Esophagus (tissue), 2 donors: ENCODE measurements at regions not wholly inside any gene's neighbourhood (a gene's known extent, or its start where the extent isn't known, plus 50 kb on each side); places are given as distances from the start of the nearest gene placed in this dataset.

ENCODE experiments used
- H3K27ac ChIP-seq, 2 donors: one replicate each; pipeline ENCODE4 v1.5.1; 2013; ENCODE audit warnings: low read depth in 2 of 2, mild to moderate bottlenecking in 2 of 2, inconsistent platforms in 1 of 2, low read length in 1 of 2, moderate library complexity in 1 of 2
- H3K27me3 ChIP-seq, 2 donors: one replicate each; pipeline ENCODE4 v1.6.1; 2013; ENCODE audit warnings: low read length in 2 of 2, control low read depth in 1 of 2, mild to moderate bottlenecking in 1 of 2; ENCODE audit not compliant: insufficient read depth in 2 of 2, control insufficient read depth in 1 of 2
- H3K36me3 ChIP-seq, 2 donors: one replicate each; pipeline ENCODE4 v1.6.1; 2013; ENCODE audit warnings: low read length in 1 of 2; ENCODE audit not compliant: control insufficient read depth in 2 of 2, insufficient read depth in 2 of 2
- H3K4me1 ChIP-seq, 2 donors: one replicate each; pipeline ENCODE4 v1.6.1; 2013; ENCODE audit warnings: low read length in 1 of 2; ENCODE audit not compliant: control insufficient read depth in 2 of 2, insufficient read depth in 2 of 2
- H3K4me3 ChIP-seq, 2 donors: one replicate each; pipeline ENCODE4 v1.5.1; 2013; ENCODE audit warnings: low read length in 2 of 2, mild to moderate bottlenecking in 2 of 2, low read depth in 1 of 2, moderate library complexity in 1 of 2
- H3K9me3 ChIP-seq, 2 donors: one replicate each; pipeline ENCODE4 v1.6.1; 2013; ENCODE audit warnings: mild to moderate bottlenecking in 2 of 2, low read depth in 1 of 2, low read length in 1 of 2, moderate library complexity in 1 of 2; ENCODE audit not compliant: control insufficient read depth in 2 of 2, insufficient read depth in 1 of 2
- WGBS, 2 donors: extraction: QIAGEN DNeasy Blood & Tissue Kit; methylation state at CpG; one replicate each; pipeline ENCODE4 v1.1.7; 2013; 5-methylcytosine and 5-hydroxymethylcytosine counted together
- donor health status: healthy with polysubstance abuse.
- donor health status: Bipolar disorder and iron deficiency.

DNA sequence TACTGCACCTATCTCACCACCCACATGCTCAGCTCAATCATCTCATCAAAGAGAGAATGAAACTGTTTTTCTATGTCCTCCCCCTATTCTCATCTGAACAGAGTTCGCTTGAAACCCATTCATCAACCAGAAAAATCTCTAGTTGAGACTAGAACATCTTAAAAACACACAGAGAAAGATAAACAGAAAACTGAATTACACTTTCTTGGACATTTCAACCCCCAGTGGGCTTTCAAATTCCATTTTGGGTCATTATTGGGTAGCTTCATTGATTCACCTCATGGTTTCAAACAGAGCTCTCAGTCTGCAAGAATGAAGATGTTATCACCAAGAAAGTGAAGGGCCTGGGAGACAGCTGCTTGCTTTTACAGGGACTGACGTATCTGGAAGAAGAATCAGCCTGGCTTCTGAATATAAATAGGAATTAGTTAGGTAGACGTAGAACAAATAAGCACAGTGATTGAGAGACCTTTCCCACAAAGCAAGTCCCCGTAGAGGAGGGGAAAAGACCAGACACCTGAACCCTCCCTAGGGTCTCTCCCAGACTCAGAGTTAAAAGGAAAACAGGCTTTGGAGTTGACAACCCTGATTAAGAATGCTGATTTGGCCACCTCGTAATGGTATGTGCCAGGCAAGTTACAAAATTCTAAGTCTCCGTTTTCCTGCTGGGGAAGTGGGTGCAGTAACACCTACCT, 155.7 kb downstream of the BBOX1 start:
- no peaks in the 10 kb centered on the region for H3K36me3 ChIP-seq
- 70 to 72% methylated on average over 6 of the region's 6 CpGs for WGBS, 2 donors
- no peak overlapping the region for H3K27ac ChIP-seq
- no peak overlapping the region for H3K4me3 ChIP-seq
- peaks cover 0 to 3% of the 10 kb centered on the region in 2 donors for H3K4me1 ChIP-seq
- no peaks in the 10 kb centered on the region for H3K9me3 ChIP-seq
- no peaks in the 10 kb centered on the region for H3K27me3 ChIP-seq

GRCh38 chr11:27195837-27196202, 155.2 kb downstream of the BBOX1 start:
- Histone ChIP-seq H3K4me1 (peaks cover 0 to 2% of the 10 kb centered on the region in 2 donors), H3K9me3 (no peaks in the 10 kb centered on the region), H3K27ac (no peak overlapping the region), H3K36me3 (no peaks in the 10 kb centered on the region), H3K4me3 (no peak overlapping the region), H3K27me3 (no peaks in the 10 kb centered on the region)

- Histone ChIP-seq H3K36me3 (no peaks in the 10 kb centered on the region), H3K27ac (no peak overlapping the region), H3K27me3 (no peaks in the 10 kb centered on the region), H3K4me3 (no peak overlapping the region), H3K4me1 (peaks cover 0 to 2% of the 10 kb centered on the region in 2 donors), H3K9me3 (no peaks in the 10 kb centered on the region)
- whole genome bisulfite sequencing, 2 donors = 50 to 58% methylated on average over 1 of the region's 1 CpG
Measured at GRCh38 chr11:27194976-27195375, 154.4 kb downstream of the BBOX1 start.

- H3K27me3 ChIP-seq = no peaks in the 10 kb centered on the region
- no peak overlapping the region for H3K27ac ChIP-seq
- no peaks in the 10 kb centered on the region for H3K36me3 ChIP-seq
- 71 to 80% methylated on average over 7 of the region's 7 CpGs for WGBS, 2 donors
- no peak overlapping the region for H3K4me3 ChIP-seq
- H3K9me3 ChIP-seq = no peaks in the 10 kb centered on the region
- H3K4me1 ChIP-seq = peaks cover 0 to 2% of the 10 kb centered on the region in 2 donors
Measured at GRCh38 chr11:27193434-27194225, 153.0 kb downstream of the BBOX1 start.

DNA sequence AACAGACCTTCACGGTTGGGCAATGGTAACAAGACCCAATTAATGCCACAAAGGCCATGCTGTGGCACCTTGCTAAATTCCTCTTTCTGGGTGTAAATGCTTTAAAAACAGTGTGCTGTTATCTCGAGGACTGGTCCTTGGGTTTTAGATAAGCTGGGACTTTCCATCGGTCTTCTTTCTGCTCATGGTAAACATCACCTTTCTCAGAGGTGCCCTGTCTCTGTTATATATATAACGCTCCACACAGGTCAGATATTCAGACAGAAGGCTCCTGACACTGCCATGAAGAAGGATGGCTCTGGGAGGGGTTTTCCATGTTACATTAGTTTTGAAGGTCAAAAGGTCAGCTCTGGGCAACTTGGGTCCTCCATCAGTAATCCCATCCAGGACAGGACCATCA, 151.6 kb downstream of the BBOX1 start:
- Histone ChIP-seq H3K4me1 (no peaks in the 10 kb centered on the region), H3K4me3 (no peak overlapping the region), H3K27me3 (no peaks in the 10 kb centered on the region), H3K27ac (no peak overlapping the region), H3K9me3 (no peaks in the 10 kb centered on the region), H3K36me3 (no peaks in the 10 kb centered on the region)
- WGBS, 2 donors = 82 to 88% methylated on average over 4 of the region's 4 CpGs

GRCh38 chr11:27191639-27192038, 151.0 kb downstream of the BBOX1 start:
- Histone ChIP-seq H3K27ac (no peak overlapping the region), H3K9me3 (no peaks in the 10 kb centered on the region), H3K27me3 (no peaks in the 10 kb centered on the region), H3K36me3 (no peaks in the 10 kb centered on the region), H3K4me1 (no peaks in the 10 kb centered on the region), H3K4me3 (no peak overlapping the region)
- 95 to 97% methylated on average over 2 of the region's 2 CpGs for WGBS, 2 donors

- Histone ChIP-seq H3K4me3 (no peak overlapping the region), H3K36me3 (no peaks in the 10 kb centered on the region), H3K4me1 (no peaks in the 10 kb centered on the region), H3K9me3 (no peaks in the 10 kb centered on the region), H3K27me3 (no peaks in the 10 kb centered on the region), H3K27ac (no peak overlapping the region)
- WGBS, 2 donors = 40 to 42% methylated on average over 5 of the region's 5 CpGs
Measured at GRCh38 chr11:27188696-27189095, 148.1 kb downstream of the BBOX1 start.

GRCh38 chr11:27187848-27188621, 147.4 kb downstream of the BBOX1 start:
- H3K27me3 ChIP-seq = no peaks in the 10 kb centered on the region
- WGBS, 2 donors = 54 to 61% methylated on average over 5 of the region's 5 CpGs
- no peaks in the 10 kb centered on the region for H3K4me1 ChIP-seq
- no peak overlapping the region for H3K27ac ChIP-seq
- no peak overlapping the region for H3K4me3 ChIP-seq
- no peaks in the 10 kb centered on the region for H3K36me3 ChIP-seq
- no peaks in the 10 kb centered on the region for H3K9me3 ChIP-seq

DNA sequence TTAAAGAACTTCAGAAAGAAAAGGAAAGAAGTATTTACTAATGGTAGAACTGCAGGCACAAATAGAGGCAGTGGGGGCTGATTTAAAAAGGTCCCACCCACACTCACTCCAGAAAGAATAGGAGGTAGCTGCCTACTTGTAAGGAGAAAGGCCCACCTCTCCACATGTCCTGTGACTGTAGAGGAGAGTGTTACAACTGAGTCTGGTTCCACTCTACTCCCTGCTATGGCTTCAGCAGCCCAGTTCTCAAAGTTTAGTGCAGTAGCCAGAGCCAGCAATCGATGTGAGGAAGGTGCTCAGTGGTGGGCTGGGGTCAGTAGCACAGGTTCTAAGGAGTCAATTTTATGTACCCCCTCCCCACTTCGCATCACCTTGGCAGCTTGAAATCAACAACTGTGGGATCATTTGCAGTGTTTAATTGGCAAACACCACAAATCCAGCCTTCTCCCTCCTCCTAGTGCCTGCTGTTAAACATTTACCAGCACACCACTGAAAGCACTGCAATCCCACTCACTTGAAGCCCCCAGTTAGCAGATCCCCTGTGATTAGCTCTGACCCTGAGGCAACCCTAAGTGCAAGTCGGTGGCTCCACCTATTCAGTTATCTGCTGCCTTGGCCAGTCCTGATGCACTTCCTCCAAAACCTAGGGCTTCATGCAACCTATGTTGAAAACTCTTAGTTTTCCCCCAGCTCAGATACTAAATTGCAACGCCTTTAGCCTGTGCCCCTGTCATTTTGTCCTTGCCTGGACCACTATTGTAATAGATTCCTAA, 146.6 kb downstream of the BBOX1 start:
- H3K27ac ChIP-seq = no peak overlapping the region
- no peaks in the 10 kb centered on the region for H3K36me3 ChIP-seq
- H3K4me3 ChIP-seq = no peak overlapping the region
- 55 to 76% methylated on average over 4 of the region's 4 CpGs for WGBS, 2 donors
- no peaks in the 10 kb centered on the region for H3K9me3 ChIP-seq
- H3K27me3 ChIP-seq = no peaks in the 10 kb centered on the region
- H3K4me1 ChIP-seq = no peaks in the 10 kb centered on the region
